IPS-NIHi11 (cell line): ENCODE measurements at regions not wholly inside any gene's neighbourhood (a gene's known extent, or its start where the extent isn't known, plus 50 kb on each side); places are given as distances from the start of the nearest gene placed in this dataset.
"Not testable (repeated sequence)": the region's sequence is repeated elsewhere in the genome, so short reads cannot be mapped to it uniquely, and the experiment has no call there.

Experiments
- DNase-seq: peaks from one replicate; pipeline ENCODE4 v3.0.0; 2012; ENCODE audit warnings: mixed read lengths, low spot score

GRCh38 chr3:72627271-72627670 lies 221.0 kb downstream of the SHQ1 start:
- DNase-seq = no peak

- no peak for DNase-seq
These were observed 222.5 kb downstream of the SHQ1 start for GRCh38 chr3:72625602-72626337.

GRCh38 chr3:72624656-72625055 lies 223.6 kb downstream of the SHQ1 start:
- DNase-seq = no peak

- no peak for DNase-seq
These were observed 229.5 kb downstream of the SHQ1 start for GRCh38 chr3:72618739-72619138.

- no peak for DNase-seq
These were observed 230.7 kb downstream of the SHQ1 start for GRCh38 chr3:72617424-72618024.

- no peak for DNase-seq
These were observed 232.5 kb downstream of the SHQ1 start for GRCh38 chr3:72615776-72616175.

- DNase-seq = no peak
These were observed 233.1 kb downstream of the SHQ1 start for GRCh38 chr3:72615182-72615581.

GRCh38 chr3:72614394-72615074 lies 233.7 kb downstream of the SHQ1 start:
- DNase-seq = no peak

GRCh38 chr3:72613871-72614270 lies 234.4 kb downstream of the SHQ1 start:
- DNase-seq = no peak

GRCh38 chr3:72609114-72609513 lies 239.1 kb downstream of the SHQ1 start:
- DNase-seq = not testable (repeated sequence)

GRCh38 chr3:72606005-72606800 lies 242.0 kb downstream of the SHQ1 start:
- DNase-seq = no peak

GRCh38 chr3:72604328-72604727 lies 243.9 kb downstream of the SHQ1 start:
- no peak for DNase-seq

- no peak for DNase-seq
These were observed 246.1 kb downstream of the SHQ1 start for GRCh38 chr3:72601983-72602750.

GRCh38 chr3:72601060-72601459 lies 247.2 kb downstream of the SHQ1 start:
- DNase-seq = no peak

GRCh38 chr3:72597756-72598195 lies 250.5 kb downstream of the SHQ1 start:
- peak; percentile 53 for DNase-seq

GRCh38 chr3:72597043-72597442 lies 251.2 kb downstream of the SHQ1 start:
- DNase-seq = no peak

GRCh38 chr3:72595927-72596610 lies 252.2 kb downstream of the SHQ1 start:
- DNase-seq = no peak

GRCh38 chr3:72595376-72595775 lies 252.9 kb downstream of the SHQ1 start:
- DNase-seq = no peak

- no peak for DNase-seq
These were observed 253.5 kb downstream of the SHQ1 start for GRCh38 chr3:72594615-72595215.

- DNase-seq = no peak
These were observed 254.3 kb downstream of the SHQ1 start for GRCh38 chr3:72593881-72594397.
